ENCODE measurements at regions not wholly inside any gene's neighbourhood (a gene's known extent, or its start where the extent isn't known, plus 50 kb on each side); places are given as distances from the start of the nearest gene placed in this dataset.

- no TSS peak for BruUV-seq (replicated peaks)
- dilution Hi-C loops (cut with MboI; ENCODE audit: extremely low pct_ligation_motif_present, low sequenced_read_pairs): no loop called here
- no peak overlapping the region for H3K9ac ChIP-seq (replicated peaks; ENCODE audit: extremely low read depth, insufficient read depth, low read length)
- POLR2A ChIA-PET: no interaction called here
- H3K27ac ChIP-seq (ENCODE audit: insufficient read depth, low read depth, low read length): no peak overlapping the region
- no peak for DNase-seq (ENCODE audit: low read depth, low spot score)
- CTCF ChIA-PET: no interaction called here
- H2AFZ ChIP-seq (ENCODE audit: low read depth, low read length): no peak overlapping the region
- intact Hi-C loops (cut with micrococcal nuclease): no loop called here
- no peaks in the 10 kb centered on the region for H3K4me1 ChIP-seq (ENCODE audit: control insufficient read depth, extremely low read depth, insufficient read depth, low read length)
- no peaks in the 10 kb centered on the region for H3K27me3 ChIP-seq (ENCODE audit: control insufficient read depth in 2 of 2, insufficient read depth in 2 of 2, low read length in 2 of 2)
- no peak for FAIRE-seq
- H3K4me2 ChIP-seq (ENCODE audit: insufficient read depth, low read length): no peak overlapping the region
- H4K20me1 ChIP-seq (replicated peaks; ENCODE audit: control insufficient read depth, extremely low read depth, insufficient read depth, low read length): no peaks in the 10 kb centered on the region
- no peaks in the 10 kb centered on the region for H3K9me1 ChIP-seq (replicated peaks; ENCODE audit: control insufficient read depth, extremely low read depth, insufficient read depth, low read length)
- H3K4me3 ChIP-seq (replicated peaks in 1 of 3; ENCODE audit: insufficient read depth in 1 of 3, low read depth in 1 of 3, low read length in 3 of 3): no peak overlapping the region
- H3K9me3 ChIP-seq (replicated peaks; ENCODE audit: control insufficient read depth, insufficient read depth, low read length): peaks cover 7% of the 10 kb centered on the region
- TF ChIP-seq MYC (IDR thresholded peaks at IDR 0.05; ENCODE audit: low read depth, low read length) (no peak), EZH2 (IDR thresholded peaks at IDR 0.05; ENCODE audit: borderline replicate concordance, low read depth, low read length, severe bottlenecking) (no peak), POLR2A (IDR thresholded peaks at IDR 0.05; ENCODE audit: low read depth, low read length) (no peak), GATA2 (IDR thresholded peaks at IDR 0.05; ENCODE audit: insufficient read depth, insufficient read length, low read depth, low read length) (no peak), POLR2AphosphoS5 (IDR thresholded peaks at IDR 0.05; ENCODE audit: insufficient read depth, low read depth, low read length) (no peak), FOS (IDR thresholded peaks at IDR 0.05; ENCODE audit: borderline replicate concordance, insufficient read depth, low read length) (no peak), JUN (IDR thresholded peaks at IDR 0.05; ENCODE audit: borderline replicate concordance, insufficient read depth, insufficient read length, low read depth) (no peak)
- TF ChIP-seq, protein P1, sequence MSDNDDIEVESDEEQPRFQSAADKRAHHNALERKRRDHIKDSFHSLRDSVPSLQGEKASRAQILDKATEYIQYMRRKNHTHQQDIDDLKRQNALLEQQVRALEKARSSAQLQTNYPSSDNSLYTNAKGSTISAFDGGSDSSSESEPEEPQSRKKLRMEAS (IDR thresholded peaks at IDR 0.05; ENCODE audit: insufficient read depth, insufficient read length): no peak
- TF ChIP-seq, protein P2, sequence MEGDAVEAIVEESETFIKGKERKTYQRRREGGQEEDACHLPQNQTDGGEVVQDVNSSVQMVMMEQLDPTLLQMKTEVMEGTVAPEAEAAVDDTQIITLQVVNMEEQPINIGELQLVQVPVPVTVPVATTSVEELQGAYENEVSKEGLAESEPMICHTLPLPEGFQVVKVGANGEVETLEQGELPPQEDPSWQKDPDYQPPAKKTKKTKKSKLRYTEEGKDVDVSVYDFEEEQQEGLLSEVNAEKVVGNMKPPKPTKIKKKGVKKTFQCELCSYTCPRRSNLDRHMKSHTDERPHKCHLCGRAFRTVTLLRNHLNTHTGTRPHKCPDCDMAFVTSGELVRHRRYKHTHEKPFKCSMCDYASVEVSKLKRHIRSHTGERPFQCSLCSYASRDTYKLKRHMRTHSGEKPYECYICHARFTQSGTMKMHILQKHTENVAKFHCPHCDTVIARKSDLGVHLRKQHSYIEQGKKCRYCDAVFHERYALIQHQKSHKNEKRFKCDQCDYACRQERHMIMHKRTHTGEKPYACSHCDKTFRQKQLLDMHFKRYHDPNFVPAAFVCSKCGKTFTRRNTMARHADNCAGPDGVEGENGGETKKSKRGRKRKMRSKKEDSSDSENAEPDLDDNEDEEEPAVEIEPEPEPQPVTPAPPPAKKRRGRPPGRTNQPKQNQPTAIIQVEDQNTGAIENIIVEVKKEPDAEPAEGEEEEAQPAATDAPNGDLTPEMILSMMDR (IDR thresholded peaks at IDR 0.05; ENCODE audit: extremely low read depth in 1 of 2, insufficient read depth in 1 of 2, low read depth in 1 of 2, low read length in 2 of 2): no peak
- H3K36me3 ChIP-seq (ENCODE audit: control insufficient read depth in 2 of 2, extremely low read depth in 1 of 2, insufficient read depth in 2 of 2, low read length in 2 of 2): no peaks in the 10 kb centered on the region
- no peaks in the 10 kb centered on the region for H3K79me2 ChIP-seq (ENCODE audit: control insufficient read depth, insufficient read depth, low read length)
Measured at GRCh38 chr10:111479966-111480365, 403.1 kb downstream of the ADRA2A start.

Data from endothelial cell of umbilical vein (primary cell).